DOHH2 (cell line): ENCODE measurements at regions not wholly inside any gene's neighbourhood (a gene's known extent, or its start where the extent isn't known, plus 50 kb on each side); places are given as distances from the start of the nearest gene placed in this dataset.

Source experiments
- EZH2phosphoT487 ChIP-seq: fragments of 200-600 bp; sonication (generic); IDR thresholded peaks from 2 replicates; pipeline ENCODE4 v1.6.1; 2017; ENCODE audit warnings: borderline replicate concordance, mild to moderate bottlenecking, antibody characterized with exemption, low read length, moderate library complexity, mixed read lengths
- TF ChIP-seq, protein P1 (sequence below): fragments of 200-600 bp; sonication (generic); IDR thresholded peaks from one replicate; pipeline ENCODE4 v1.5.1; 2014; ENCODE audit warnings: antibody characterized with exemption, mild to moderate bottlenecking, low read depth, low read length; ENCODE audit not compliant: poor library complexity, severe bottlenecking

DNA sequence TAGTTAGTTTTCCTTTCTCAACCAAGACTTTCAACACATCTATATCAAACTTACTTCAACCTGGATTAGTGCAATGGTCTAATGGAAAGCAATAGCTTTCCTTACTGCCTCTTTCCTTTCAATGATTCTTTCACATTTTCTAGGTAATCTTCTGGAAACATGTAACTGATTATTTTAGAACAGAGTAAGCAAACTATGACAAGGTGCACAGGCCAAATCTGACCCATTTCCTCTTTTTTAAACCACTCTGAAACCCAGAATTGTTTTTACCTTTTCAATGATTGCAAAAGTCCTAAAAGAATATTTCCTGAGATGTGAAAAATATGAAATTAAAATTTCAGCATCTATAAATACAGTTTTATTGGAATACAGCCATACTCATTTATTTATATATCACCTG lies 81.6 kb upstream of the TMTC2 start:
- TF ChIP-seq, protein P1, sequence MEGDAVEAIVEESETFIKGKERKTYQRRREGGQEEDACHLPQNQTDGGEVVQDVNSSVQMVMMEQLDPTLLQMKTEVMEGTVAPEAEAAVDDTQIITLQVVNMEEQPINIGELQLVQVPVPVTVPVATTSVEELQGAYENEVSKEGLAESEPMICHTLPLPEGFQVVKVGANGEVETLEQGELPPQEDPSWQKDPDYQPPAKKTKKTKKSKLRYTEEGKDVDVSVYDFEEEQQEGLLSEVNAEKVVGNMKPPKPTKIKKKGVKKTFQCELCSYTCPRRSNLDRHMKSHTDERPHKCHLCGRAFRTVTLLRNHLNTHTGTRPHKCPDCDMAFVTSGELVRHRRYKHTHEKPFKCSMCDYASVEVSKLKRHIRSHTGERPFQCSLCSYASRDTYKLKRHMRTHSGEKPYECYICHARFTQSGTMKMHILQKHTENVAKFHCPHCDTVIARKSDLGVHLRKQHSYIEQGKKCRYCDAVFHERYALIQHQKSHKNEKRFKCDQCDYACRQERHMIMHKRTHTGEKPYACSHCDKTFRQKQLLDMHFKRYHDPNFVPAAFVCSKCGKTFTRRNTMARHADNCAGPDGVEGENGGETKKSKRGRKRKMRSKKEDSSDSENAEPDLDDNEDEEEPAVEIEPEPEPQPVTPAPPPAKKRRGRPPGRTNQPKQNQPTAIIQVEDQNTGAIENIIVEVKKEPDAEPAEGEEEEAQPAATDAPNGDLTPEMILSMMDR, result no peak
- no peak for TF ChIP-seq EZH2phosphoT487
